ENCODE measurements at regions not wholly inside any gene's neighbourhood (a gene's known extent, or its start where the extent isn't known, plus 50 kb on each side); places are given as distances from the start of the nearest gene placed in this dataset.

- Histone ChIP-seq H3K4me3 (ENCODE audit: low read depth, low read length) (no peak overlapping the region), H2AFZ (ENCODE audit: low read length, unreplicated experiment) (no peak overlapping the region), H3K4me1 (ENCODE audit: control insufficient read depth, insufficient read depth, low read length, unreplicated experiment) (no peaks in the 10 kb centered on the region), H3K27me3 (ENCODE audit: insufficient read depth, low read length) (peaks cover 31% of the 10 kb centered on the region), H3K27ac (ENCODE audit: low read depth, low read length) (no peak overlapping the region), H3K79me2 (ENCODE audit: control insufficient read depth, insufficient read depth, low read length, unreplicated experiment) (no peaks in the 10 kb centered on the region), H3K36me3 (ENCODE audit: insufficient read depth, low read length) (no peaks in the 10 kb centered on the region)
Measured at GRCh38 chr18:22040533-22040932, 128.9 kb upstream of the GATA6 start.

- Histone ChIP-seq H3K27ac (ENCODE audit: low read depth, low read length) (no peak overlapping the region), H3K79me2 (ENCODE audit: control insufficient read depth, insufficient read depth, low read length, unreplicated experiment) (no peaks in the 10 kb centered on the region), H3K36me3 (ENCODE audit: insufficient read depth, low read length) (no peaks in the 10 kb centered on the region), H3K4me3 (ENCODE audit: low read depth, low read length) (no peak overlapping the region), H3K4me1 (ENCODE audit: control insufficient read depth, insufficient read depth, low read length, unreplicated experiment) (no peaks in the 10 kb centered on the region), H3K27me3 (ENCODE audit: insufficient read depth, low read length) (peaks cover 50% of the 10 kb centered on the region), H2AFZ (ENCODE audit: low read length, unreplicated experiment) (no peak overlapping the region)
Measured at GRCh38 chr18:22043837-22044236, 125.6 kb upstream of the GATA6 start.

GRCh38 chr18:22044474-22045220, 124.7 kb upstream of the GATA6 start:
- Histone ChIP-seq H2AFZ (ENCODE audit: low read length, unreplicated experiment) (no peak overlapping the region), H3K36me3 (ENCODE audit: insufficient read depth, low read length) (no peaks in the 10 kb centered on the region), H3K27ac (ENCODE audit: low read depth, low read length) (no peak overlapping the region), H3K4me3 (ENCODE audit: low read depth, low read length) (no peak overlapping the region), H3K27me3 (ENCODE audit: insufficient read depth, low read length) (peaks cover 48% of the 10 kb centered on the region), H3K4me1 (ENCODE audit: control insufficient read depth, insufficient read depth, low read length, unreplicated experiment) (no peaks in the 10 kb centered on the region), H3K79me2 (ENCODE audit: control insufficient read depth, insufficient read depth, low read length, unreplicated experiment) (no peaks in the 10 kb centered on the region)

GRCh38 chr18:22045221-22045918, 124.0 kb upstream of the GATA6 start:
- H3K27me3 ChIP-seq (ENCODE audit: insufficient read depth, low read length): peaks cover 44% of the 10 kb centered on the region
- H2AFZ ChIP-seq (ENCODE audit: low read length, unreplicated experiment): no peak overlapping the region
- no peaks in the 10 kb centered on the region for H3K79me2 ChIP-seq (ENCODE audit: control insufficient read depth, insufficient read depth, low read length, unreplicated experiment)
- no peak overlapping the region for H3K4me3 ChIP-seq (ENCODE audit: low read depth, low read length)
- H3K27ac ChIP-seq (ENCODE audit: low read depth, low read length): no peak overlapping the region
- no peaks in the 10 kb centered on the region for H3K4me1 ChIP-seq (ENCODE audit: control insufficient read depth, insufficient read depth, low read length, unreplicated experiment)
- no peaks in the 10 kb centered on the region for H3K36me3 ChIP-seq (ENCODE audit: insufficient read depth, low read length)

- Histone ChIP-seq H3K27ac (ENCODE audit: low read depth, low read length) (no peak overlapping the region), H3K4me1 (ENCODE audit: control insufficient read depth, insufficient read depth, low read length, unreplicated experiment) (no peaks in the 10 kb centered on the region), H2AFZ (ENCODE audit: low read length, unreplicated experiment) (no peak overlapping the region), H3K36me3 (ENCODE audit: insufficient read depth, low read length) (no peaks in the 10 kb centered on the region), H3K27me3 (ENCODE audit: insufficient read depth, low read length) (peaks cover 39% of the 10 kb centered on the region), H3K79me2 (ENCODE audit: control insufficient read depth, insufficient read depth, low read length, unreplicated experiment) (no peaks in the 10 kb centered on the region), H3K4me3 (ENCODE audit: low read depth, low read length) (no peak overlapping the region)
Measured at GRCh38 chr18:22046473-22046872, 122.9 kb upstream of the GATA6 start.

GRCh38 chr18:22047485-22047884, 121.9 kb upstream of the GATA6 start:
- H3K4me1 ChIP-seq (ENCODE audit: control insufficient read depth, insufficient read depth, low read length, unreplicated experiment): no peaks in the 10 kb centered on the region
- no peak overlapping the region for H3K27ac ChIP-seq (ENCODE audit: low read depth, low read length)
- no peak overlapping the region for H2AFZ ChIP-seq (ENCODE audit: low read length, unreplicated experiment)
- peaks cover 39% of the 10 kb centered on the region for H3K27me3 ChIP-seq (ENCODE audit: insufficient read depth, low read length)
- H3K79me2 ChIP-seq (ENCODE audit: control insufficient read depth, insufficient read depth, low read length, unreplicated experiment): no peaks in the 10 kb centered on the region
- H3K36me3 ChIP-seq (ENCODE audit: insufficient read depth, low read length): no peaks in the 10 kb centered on the region
- H3K4me3 ChIP-seq (ENCODE audit: low read depth, low read length): no peak overlapping the region

- no peak overlapping the region for H2AFZ ChIP-seq (ENCODE audit: low read length, unreplicated experiment)
- no peak overlapping the region for H3K27ac ChIP-seq (ENCODE audit: low read depth, low read length)
- H3K4me1 ChIP-seq (ENCODE audit: control insufficient read depth, insufficient read depth, low read length, unreplicated experiment): no peaks in the 10 kb centered on the region
- H3K79me2 ChIP-seq (ENCODE audit: control insufficient read depth, insufficient read depth, low read length, unreplicated experiment): no peaks in the 10 kb centered on the region
- no peak overlapping the region for H3K4me3 ChIP-seq (ENCODE audit: low read depth, low read length)
- H3K27me3 ChIP-seq (ENCODE audit: insufficient read depth, low read length): peaks cover 39% of the 10 kb centered on the region
- H3K36me3 ChIP-seq (ENCODE audit: insufficient read depth, low read length): no peaks in the 10 kb centered on the region
Measured at GRCh38 chr18:22048221-22048620, 121.2 kb upstream of the GATA6 start.

- no peak overlapping the region for H3K4me3 ChIP-seq (ENCODE audit: low read depth, low read length)
- no peaks in the 10 kb centered on the region for H3K4me1 ChIP-seq (ENCODE audit: control insufficient read depth, insufficient read depth, low read length, unreplicated experiment)
- no peak overlapping the region for H3K27ac ChIP-seq (ENCODE audit: low read depth, low read length)
- no peak overlapping the region for H2AFZ ChIP-seq (ENCODE audit: low read length, unreplicated experiment)
- no peaks in the 10 kb centered on the region for H3K79me2 ChIP-seq (ENCODE audit: control insufficient read depth, insufficient read depth, low read length, unreplicated experiment)
- H3K27me3 ChIP-seq (ENCODE audit: insufficient read depth, low read length): peaks cover 31% of the 10 kb centered on the region
- no peaks in the 10 kb centered on the region for H3K36me3 ChIP-seq (ENCODE audit: insufficient read depth, low read length)
Measured at GRCh38 chr18:22048932-22049615, 120.3 kb upstream of the GATA6 start.

GRCh38 chr18:22052405-22053105, 116.8 kb upstream of the GATA6 start:
- no peak overlapping the region for H3K4me3 ChIP-seq (ENCODE audit: low read depth, low read length)

GRCh38 chr18:22055466-22056238, 113.7 kb upstream of the GATA6 start:
- no peaks in the 10 kb centered on the region for H3K27me3 ChIP-seq (ENCODE audit: insufficient read depth, low read length)
- H2AFZ ChIP-seq (ENCODE audit: low read length, unreplicated experiment): no peak overlapping the region
- H3K36me3 ChIP-seq (ENCODE audit: insufficient read depth, low read length): no peaks in the 10 kb centered on the region
- no peaks in the 10 kb centered on the region for H3K4me1 ChIP-seq (ENCODE audit: control insufficient read depth, insufficient read depth, low read length, unreplicated experiment)
- no peak overlapping the region for H3K4me3 ChIP-seq (ENCODE audit: low read depth, low read length)
- H3K79me2 ChIP-seq (ENCODE audit: control insufficient read depth, insufficient read depth, low read length, unreplicated experiment): no peaks in the 10 kb centered on the region
- no peak overlapping the region for H3K27ac ChIP-seq (ENCODE audit: low read depth, low read length)

More at GRCh38 chr18:22052405-22053105, 116.8 kb upstream of the GATA6 start:
- H2AFZ ChIP-seq (ENCODE audit: low read length, unreplicated experiment): no peak overlapping the region
- no peaks in the 10 kb centered on the region for H3K4me1 ChIP-seq (ENCODE audit: control insufficient read depth, insufficient read depth, low read length, unreplicated experiment)
- H3K79me2 ChIP-seq (ENCODE audit: control insufficient read depth, insufficient read depth, low read length, unreplicated experiment): no peaks in the 10 kb centered on the region
- peaks cover 12% of the 10 kb centered on the region; the same call in 1 of the 2 replicates for H3K27me3 ChIP-seq (ENCODE audit: insufficient read depth, low read length)
- no peak overlapping the region for H3K27ac ChIP-seq (ENCODE audit: low read depth, low read length)
- H3K36me3 ChIP-seq (ENCODE audit: insufficient read depth, low read length): no peaks in the 10 kb centered on the region

All from ACC112 (cell line).